GM19239 (cell line): ENCODE measurements at regions not wholly inside any gene's neighbourhood (a gene's known extent, or its start where the extent isn't known, plus 50 kb on each side); places are given as distances from the start of the nearest gene placed in this dataset.
"Not testable (repeated sequence)": the region's sequence is repeated elsewhere in the genome, so short reads cannot be mapped to it uniquely, and the experiment has no call there.

Experiments used
- DNase-seq: peaks from one replicate; pipeline ENCODE4 v3.0.0; 2011; ENCODE audit warnings: low spot score; ENCODE audit not compliant: insufficient read length
- FAIRE-seq: peaks from 2 replicates; lab custom pipeline; 2011; peaks lifted over from hg19 to GRCh38; lab: Jason Lieb, UNC

DNA sequence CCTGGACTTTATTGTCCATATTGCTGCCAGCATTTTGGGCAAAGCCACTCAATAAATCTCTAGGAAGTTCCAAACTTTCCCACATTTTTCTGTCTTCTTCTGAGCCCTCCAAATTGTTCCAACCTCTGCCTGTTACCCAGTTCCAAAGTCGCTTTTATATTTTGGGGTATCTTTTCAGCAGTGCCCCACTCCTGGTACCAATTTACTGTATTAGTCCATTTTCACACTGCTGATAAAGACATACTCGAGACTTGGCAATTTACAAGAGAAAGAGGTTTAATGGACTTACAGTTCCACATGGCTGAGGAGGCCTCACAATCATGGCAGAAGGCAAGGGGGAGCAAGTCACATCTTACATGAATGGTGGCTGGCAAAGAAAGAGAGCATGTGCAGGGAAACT is 53.4 kb downstream of the AHSP start:
- DNase-seq, FAIRE-seq: not testable (repeated sequence)

DNA sequence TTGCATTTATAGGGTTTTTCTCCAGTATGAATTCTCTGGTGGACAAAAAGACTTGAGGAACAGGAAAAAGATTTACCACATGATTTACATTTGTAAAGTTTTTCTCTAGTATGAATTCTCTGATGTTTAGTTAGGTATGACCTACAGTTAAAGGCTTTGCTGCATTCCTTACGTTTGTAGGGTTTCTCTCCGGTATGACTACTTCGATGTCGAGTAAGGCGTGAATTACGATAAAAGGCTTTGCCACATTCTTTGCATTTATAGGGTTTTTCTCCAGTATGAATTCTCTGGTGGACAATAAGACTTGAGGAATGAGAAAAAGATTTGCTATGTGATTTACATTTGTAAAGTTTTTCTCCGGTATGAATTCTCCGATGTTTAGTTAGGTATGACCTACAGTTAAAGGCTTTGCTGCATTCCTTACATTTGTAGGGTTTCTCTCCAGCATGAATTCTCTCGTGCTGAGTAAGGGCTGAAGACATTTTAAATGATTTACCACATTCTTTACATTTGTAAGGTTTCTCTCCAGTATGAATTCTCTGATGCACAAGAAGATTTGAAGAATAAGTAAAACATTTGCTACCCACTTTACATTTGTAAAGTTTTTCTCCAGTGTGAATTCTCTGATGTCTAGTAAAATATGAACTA is 74.2 kb downstream of the AHSP start:
- FAIRE-seq, DNase-seq: not testable (repeated sequence)

- FAIRE-seq = no peak
Observed at GRCh38 chr16:31618130-31618529, 90.4 kb downstream of the AHSP start.

GRCh38 chr16:31636433-31636832 is 108.7 kb downstream of the AHSP start:
- FAIRE-seq = no peak
- no peak for DNase-seq

More at GRCh38 chr16:31618130-31618529, 90.4 kb downstream of the AHSP start:
- no peak for DNase-seq

DNA sequence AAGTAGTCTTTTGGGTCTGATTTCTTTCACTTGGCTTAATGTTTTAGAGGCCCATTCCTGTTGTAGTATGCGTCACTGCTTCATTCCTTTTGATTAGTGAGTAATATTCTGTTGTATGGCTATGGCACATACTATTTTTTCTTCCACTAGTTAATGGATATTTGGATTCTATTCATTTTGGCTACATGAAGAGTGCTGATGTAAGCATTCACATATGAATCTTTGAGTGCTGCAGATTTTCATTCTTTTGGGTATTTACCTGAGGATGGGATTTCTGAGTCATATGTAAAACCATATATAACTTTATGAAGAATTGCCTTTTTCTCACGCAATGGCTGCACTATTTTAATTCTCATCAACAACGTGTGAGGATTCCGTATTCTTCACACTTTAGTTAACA is 113.6 kb downstream of the AHSP start:
- FAIRE-seq (no peak), DNase-seq (no peak)

DNA sequence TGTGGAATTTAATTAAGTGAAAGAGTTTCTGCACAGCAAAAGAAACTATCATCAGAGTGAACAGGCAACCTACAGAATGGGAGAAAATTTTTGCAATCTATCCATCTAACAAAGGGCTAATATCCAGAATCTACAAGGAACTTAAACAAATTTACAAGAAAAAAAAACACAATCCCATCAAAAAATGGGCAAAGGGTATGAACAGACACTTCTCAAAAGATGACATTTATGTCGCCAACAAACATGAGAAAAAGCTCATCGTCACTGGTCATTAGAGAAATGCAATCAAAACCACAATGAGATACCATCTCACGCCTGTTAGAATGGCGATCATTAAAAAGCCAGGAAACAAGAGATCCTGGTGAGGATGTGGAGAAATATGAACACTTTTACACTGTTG is 128.0 kb downstream of the AHSP start:
- DNase-seq, FAIRE-seq: not testable (repeated sequence)

- no peak for DNase-seq
- FAIRE-seq = no peak
Observed at GRCh38 chr16:31664683-31665482, 137.2 kb downstream of the AHSP start.

DNA sequence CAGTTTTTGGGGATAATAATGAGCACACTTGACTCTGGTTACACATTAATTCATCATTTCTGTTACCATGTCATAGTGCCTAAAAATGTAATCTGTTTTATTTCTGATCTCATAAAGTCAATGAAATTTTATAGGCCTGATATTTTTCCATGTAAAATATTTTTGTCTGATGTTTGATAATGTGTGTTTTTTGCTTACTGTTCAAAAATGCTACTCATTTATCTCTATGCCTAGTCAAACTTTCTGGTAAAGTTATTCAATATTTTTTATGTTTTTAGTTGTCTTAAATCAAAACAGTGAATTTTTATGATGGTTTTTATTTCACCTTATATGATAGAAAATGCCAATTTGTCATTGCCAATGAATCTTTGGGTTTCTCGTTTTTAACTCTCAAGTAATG is 147.0 kb downstream of the AHSP start:
- no peak for DNase-seq
- FAIRE-seq = no peak

DNA sequence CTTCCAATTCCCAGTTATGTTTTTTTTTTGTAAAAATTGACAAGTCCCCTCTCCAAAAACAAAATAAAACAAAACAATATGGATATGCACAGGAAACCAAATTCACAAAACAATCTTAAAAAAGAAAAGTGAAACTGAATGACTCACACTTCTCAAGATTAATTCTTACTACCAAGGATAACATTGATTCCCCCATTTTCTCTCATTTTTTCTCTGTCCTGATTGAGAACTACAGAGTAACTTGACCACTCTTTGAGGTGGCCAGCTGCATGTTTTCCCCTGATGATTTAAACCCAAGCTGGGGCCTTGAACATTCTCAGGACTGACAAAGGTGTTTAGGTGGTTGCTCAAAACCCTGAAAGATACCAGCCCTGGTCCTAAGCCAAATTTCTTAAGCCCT is 149.0 kb downstream of the AHSP start:
- no peak for DNase-seq
- FAIRE-seq = no peak

DNA sequence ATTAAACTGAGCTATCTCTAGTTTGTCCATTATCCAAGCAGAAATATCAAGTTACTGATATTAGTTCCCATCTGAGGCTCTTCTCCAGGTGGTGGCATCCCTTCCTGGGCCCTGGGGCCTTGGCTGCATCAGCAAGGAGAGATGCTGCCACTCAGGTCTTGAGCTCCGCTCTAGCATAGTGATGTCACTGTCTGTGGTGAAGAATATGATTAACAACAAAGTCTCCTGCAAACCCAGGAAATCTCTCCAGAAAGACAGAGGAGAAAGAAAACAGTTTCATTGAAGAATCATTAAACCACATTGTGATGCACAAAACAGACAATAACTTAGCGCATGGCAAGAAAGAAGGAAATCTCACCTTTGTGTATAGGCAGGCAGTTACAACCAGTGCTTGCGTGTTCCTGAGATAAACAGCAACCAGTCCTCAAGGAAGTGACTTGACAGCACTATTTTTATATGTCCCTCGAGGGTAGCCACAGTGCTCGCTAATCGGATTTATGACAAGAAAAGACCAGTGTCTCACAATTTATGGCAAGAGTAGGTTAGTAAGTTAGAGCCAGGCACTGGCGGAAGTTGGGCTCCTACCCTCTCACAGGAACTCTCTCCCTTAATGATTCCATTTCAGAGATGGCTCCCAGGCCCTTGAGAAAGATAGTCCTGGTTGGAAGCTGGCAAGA is 151.1 kb downstream of the AHSP start:
- DNase-seq (no peak), FAIRE-seq (no peak)

GRCh38 chr16:31689331-31689730 is 161.6 kb downstream of the AHSP start:
- DNase-seq, FAIRE-seq: not testable (repeated sequence)

- not testable (repeated sequence) for FAIRE-seq, DNase-seq
Observed at GRCh38 chr16:31692338-31692737, 164.6 kb downstream of the AHSP start.

GRCh38 chr16:31693733-31694132 is 166.0 kb downstream of the AHSP start:
- FAIRE-seq (no peak), DNase-seq (no peak)

DNA sequence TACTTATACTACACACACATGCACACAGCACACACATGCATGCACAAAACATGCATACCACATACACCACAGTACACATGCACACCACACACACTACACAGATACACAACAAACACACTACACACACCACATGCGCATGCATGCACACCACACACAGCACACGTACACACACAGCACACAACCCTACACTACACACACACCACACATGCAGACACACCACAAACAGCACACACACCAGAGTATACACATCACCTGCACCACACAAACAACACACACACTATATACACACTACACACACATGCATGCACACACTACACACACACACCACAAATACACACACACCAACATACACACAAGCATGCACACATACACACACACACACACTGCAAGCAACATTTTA is 166.8 kb downstream of the AHSP start:
- no peak for FAIRE-seq

GRCh38 chr16:31695667-31696066 is 168.0 kb downstream of the AHSP start:
- FAIRE-seq (peak; percentile 35), DNase-seq (peak; percentile 19)

More for the DNA sequence above, 166.8 kb downstream of the AHSP start:
- no peak for DNase-seq

DNA sequence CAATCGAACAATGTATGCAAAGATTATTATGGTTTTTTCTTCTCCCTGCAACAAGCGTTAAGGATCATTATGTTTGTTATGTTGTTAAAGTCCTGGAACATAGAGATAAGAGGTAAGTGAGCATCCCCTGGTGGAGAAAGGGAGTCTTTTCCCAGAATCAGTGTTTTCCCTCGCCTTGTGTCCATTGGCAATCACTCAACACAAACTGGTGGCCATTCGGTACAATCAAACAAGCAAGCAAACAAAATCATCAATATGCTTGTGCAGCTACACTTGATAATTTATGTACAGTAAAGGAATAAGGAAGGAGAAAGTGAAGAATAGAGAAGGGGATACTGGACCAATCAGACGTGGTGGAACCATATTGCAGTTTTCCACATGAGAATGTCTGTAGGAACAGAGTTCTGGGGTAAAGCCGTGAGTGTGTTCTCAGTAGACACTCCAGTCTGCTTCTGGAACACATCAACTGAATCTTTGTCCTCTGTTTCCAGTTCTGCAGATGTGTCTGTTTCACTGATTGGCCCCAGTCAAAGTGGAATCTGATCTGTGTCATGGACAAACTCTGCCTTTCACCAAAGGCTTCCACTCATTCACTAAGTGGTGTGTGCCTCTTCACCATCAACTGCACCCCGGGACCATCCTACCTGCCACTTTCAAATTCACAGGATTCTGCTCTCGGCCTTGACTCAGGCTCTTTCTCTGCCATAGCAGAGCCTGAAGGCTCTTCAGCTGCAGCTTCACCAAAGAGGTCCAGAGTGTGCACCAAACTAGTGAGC is 169.5 kb downstream of the AHSP start:
- FAIRE-seq (no peak), DNase-seq (no peak)

- no peak for FAIRE-seq
- DNase-seq = no peak
Observed at GRCh38 chr16:31697744-31698125, 170.0 kb downstream of the AHSP start.

DNA sequence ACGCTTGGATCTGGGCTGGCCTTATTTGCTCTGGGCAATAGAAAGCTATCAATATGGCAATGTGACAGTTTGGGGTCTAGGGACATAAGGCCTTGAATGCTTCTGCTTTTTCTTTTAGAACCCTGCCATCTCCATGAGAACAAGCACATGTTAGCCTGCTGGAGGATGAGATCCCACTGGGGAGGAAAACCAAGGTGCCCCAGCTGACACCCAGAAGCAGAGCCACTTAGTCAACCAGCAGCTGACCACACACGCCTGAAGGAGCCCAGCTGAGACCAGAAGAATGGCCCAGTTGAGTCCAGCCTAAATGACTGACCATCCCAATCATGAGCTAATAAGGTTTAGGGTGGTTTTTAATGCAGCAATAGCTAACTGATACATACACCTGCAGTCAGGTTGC is 171.2 kb downstream of the AHSP start:
- FAIRE-seq (no peak), DNase-seq (no peak)

DNA sequence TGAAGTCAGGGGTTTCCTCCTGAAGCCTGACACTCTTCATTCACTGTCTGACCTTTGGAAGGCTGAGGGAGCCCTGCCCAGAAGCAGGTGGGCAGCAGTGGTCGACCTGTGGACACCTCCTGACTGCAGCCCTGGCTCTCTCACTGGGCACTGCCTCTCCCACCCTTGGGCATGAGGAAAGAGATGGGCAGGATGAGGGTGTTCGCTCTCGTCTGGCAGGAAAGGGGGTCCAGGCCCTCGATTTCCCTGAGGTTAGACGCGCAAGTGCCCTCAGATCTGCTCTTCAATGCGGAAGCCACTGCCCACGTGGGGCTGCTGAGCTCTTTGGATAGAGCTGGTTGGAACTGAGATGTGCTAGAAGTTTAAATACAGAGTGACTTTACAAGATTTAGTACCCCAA is 171.9 kb downstream of the AHSP start:
- FAIRE-seq (no peak), DNase-seq (no peak)

GRCh38 chr16:31700200-31700529 is 172.5 kb downstream of the AHSP start:
- FAIRE-seq (no peak), DNase-seq (no peak)
